Liver (tissue), 3 donors: ENCODE measurements at regions not wholly inside any gene's neighbourhood (a gene's known extent, or its start where the extent isn't known, plus 50 kb on each side); places are given as distances from the start of the nearest gene placed in this dataset.

Experiments
- CTCF ChIP-seq: fragments of 150-350 bp; IDR thresholded peaks from 2 replicates; pipeline ENCODE4 v1.5.1; 2017; ENCODE audit warnings: improper control_type of control experiment, low read depth, low read length; ENCODE audit not compliant: missing input control
- HNF4A ChIP-seq, 2 donors: conservative IDR thresholded peaks; 2 replicates each; pipeline ENCODE4 v1.6.1; 2016; ENCODE audit warnings: antibody characterized with exemption in 2 of 2, mild to moderate bottlenecking in 2 of 2
- TAF1 ChIP-seq: conservative IDR thresholded peaks from 2 replicates; pipeline ENCODE4 v1.6.1; 2016; ENCODE audit warnings: antibody characterized with exemption, mild to moderate bottlenecking
- donor health status: healthy.
- donor health status: healthy.

GRCh38 chr3:147645761-147646160, 236.6 kb downstream of the ZIC1 start:
- TF ChIP-seq HNF4A (conservative IDR thresholded peaks at IDR 0.05) (no peak), TAF1 (no peak), CTCF (no peak)
